OCI-LY1 (cell line): ENCODE measurements at regions not wholly inside any gene's neighbourhood (a gene's known extent, or its start where the extent isn't known, plus 50 kb on each side); places are given as distances from the start of the nearest gene placed in this dataset.
"Not testable (repeated sequence)": the region's sequence is repeated elsewhere in the genome, so short reads cannot be mapped to it uniquely, and the experiment has no call there.

Experiments
- EZH2 ChIP-seq: fragments of 200-600 bp; sonication (generic), shearing (Covaris generic); IDR thresholded peaks from 2 replicates; pipeline ENCODE4 v1.8.0; 2017; ENCODE audit warnings: borderline replicate concordance, mixed run types, mild to moderate bottlenecking, antibody characterized with exemption, low read length, moderate library complexity, mixed read lengths
- TF ChIP-seq, protein P1 (sequence below): fragments of 200-600 bp; sonication (generic), shearing (Covaris generic); IDR thresholded peaks from 2 replicates; pipeline ENCODE4 v1.5.1; 2017; ENCODE audit warnings: mild to moderate bottlenecking, antibody characterized with exemption, low read length, moderate library complexity, mixed read lengths

DNA sequence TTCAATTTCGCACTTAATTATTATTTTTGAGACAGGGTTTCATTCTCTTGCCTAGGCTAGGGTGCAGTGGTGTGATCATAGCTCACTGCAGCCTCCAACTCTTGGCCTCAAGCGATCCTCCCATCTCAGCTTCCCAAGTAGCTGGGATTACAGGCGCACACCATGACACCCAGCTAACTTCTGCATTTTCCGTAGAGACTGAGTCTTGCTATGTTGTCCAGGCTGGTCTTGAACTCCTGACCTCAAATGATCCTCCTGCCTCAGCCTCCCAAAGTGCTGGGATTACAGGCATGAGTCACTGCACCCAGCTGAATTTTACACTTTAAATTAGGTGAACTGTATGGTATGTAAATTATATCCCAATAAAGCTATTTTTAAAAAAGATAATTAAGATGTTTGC lies 90.6 kb upstream of the CASZ1 start:
- TF ChIP-seq, protein P1, sequence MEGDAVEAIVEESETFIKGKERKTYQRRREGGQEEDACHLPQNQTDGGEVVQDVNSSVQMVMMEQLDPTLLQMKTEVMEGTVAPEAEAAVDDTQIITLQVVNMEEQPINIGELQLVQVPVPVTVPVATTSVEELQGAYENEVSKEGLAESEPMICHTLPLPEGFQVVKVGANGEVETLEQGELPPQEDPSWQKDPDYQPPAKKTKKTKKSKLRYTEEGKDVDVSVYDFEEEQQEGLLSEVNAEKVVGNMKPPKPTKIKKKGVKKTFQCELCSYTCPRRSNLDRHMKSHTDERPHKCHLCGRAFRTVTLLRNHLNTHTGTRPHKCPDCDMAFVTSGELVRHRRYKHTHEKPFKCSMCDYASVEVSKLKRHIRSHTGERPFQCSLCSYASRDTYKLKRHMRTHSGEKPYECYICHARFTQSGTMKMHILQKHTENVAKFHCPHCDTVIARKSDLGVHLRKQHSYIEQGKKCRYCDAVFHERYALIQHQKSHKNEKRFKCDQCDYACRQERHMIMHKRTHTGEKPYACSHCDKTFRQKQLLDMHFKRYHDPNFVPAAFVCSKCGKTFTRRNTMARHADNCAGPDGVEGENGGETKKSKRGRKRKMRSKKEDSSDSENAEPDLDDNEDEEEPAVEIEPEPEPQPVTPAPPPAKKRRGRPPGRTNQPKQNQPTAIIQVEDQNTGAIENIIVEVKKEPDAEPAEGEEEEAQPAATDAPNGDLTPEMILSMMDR = not testable (repeated sequence)
- not testable (repeated sequence) for TF ChIP-seq EZH2
